BE2C (cell line): ENCODE measurements at regions not wholly inside any gene's neighbourhood (a gene's known extent, or its start where the extent isn't known, plus 50 kb on each side); places are given as distances from the start of the nearest gene placed in this dataset.

ENCODE experiments used
- DNase-seq: peaks from one replicate; pipeline ENCODE4 v3.0.0-alpha.2; 2020
- H3K27me3 ChIP-seq: fragments of 250-450 bp; sonication (Bioruptor Pico); 2 replicates; pipeline ENCODE4 v1.5.1; 2020; ENCODE audit warnings: mild to moderate bottlenecking
- H3K36me3 ChIP-seq: fragments of 250-450 bp; sonication (Bioruptor Pico); 2 replicates; pipeline ENCODE4 v1.5.1; 2020; ENCODE audit warnings: mild to moderate bottlenecking
- H3K4me1 ChIP-seq: fragments of 250-450 bp; sonication (Bioruptor Pico); 2 replicates; pipeline ENCODE4 v1.5.1; 2020
- H3K4me3 ChIP-seq: 2 replicates; pipeline ENCODE4 v1.5.1; 2011; ENCODE audit warnings: low read depth, low read length
- H3K9me3 ChIP-seq: fragments of 250-450 bp; sonication (Bioruptor Pico); 2 replicates; pipeline ENCODE4 v1.5.1; 2020
- CTCF ChIP-seq: IDR thresholded peaks from 2 replicates; pipeline ENCODE4 v1.5.1; 2012; ENCODE audit warnings: mild to moderate bottlenecking, low read depth, low read length

GRCh38 chr1:80520949-80521348 is 1279.8 kb upstream of the ADGRL2 start:
- no peaks in the 10 kb centered on the region for H3K36me3 ChIP-seq
- no peaks in the 10 kb centered on the region for H3K4me1 ChIP-seq
- no peak for DNase-seq
- no peak for TF ChIP-seq CTCF
- no peak overlapping the region for H3K4me3 ChIP-seq
- no peaks in the 10 kb centered on the region for H3K27me3 ChIP-seq
- H3K9me3 ChIP-seq, result no peaks in the 10 kb centered on the region

DNA sequence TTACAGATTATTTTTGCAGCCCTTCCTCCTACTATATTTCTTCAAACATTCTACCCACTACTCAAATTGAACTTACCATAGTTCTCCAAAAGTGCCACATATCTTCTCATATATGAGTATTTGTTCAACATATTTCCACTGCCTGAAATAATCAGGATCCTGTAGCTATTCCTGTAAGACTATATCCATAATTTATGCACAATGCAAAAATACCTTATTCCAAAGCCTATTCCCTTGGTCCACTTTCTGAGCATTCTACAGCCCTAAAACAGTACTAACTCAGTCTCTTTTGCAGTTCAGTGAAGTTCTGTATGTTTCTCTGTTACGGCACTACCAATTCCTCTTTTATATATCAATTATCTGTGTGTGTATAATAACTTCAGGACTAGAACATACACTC is 1283.7 kb upstream of the ADGRL2 start:
- Histone ChIP-seq H3K4me1 (no peaks in the 10 kb centered on the region), H3K9me3 (no peaks in the 10 kb centered on the region), H3K4me3 (no peak overlapping the region), H3K27me3 (no peaks in the 10 kb centered on the region), H3K36me3 (no peaks in the 10 kb centered on the region)
- DNase-seq, result no peak
- no peak for TF ChIP-seq CTCF

GRCh38 chr1:80509965-80510522 is 1290.7 kb upstream of the ADGRL2 start:
- TF ChIP-seq CTCF, result no peak
- no peaks in the 10 kb centered on the region for H3K4me1 ChIP-seq
- no peaks in the 10 kb centered on the region for H3K36me3 ChIP-seq
- no peaks in the 10 kb centered on the region for H3K9me3 ChIP-seq
- no peak for DNase-seq
- no peak overlapping the region for H3K4me3 ChIP-seq
- H3K27me3 ChIP-seq, result no peaks in the 10 kb centered on the region

GRCh38 chr1:80506216-80506615 is 1294.5 kb upstream of the ADGRL2 start:
- no peaks in the 10 kb centered on the region for H3K4me1 ChIP-seq
- H3K27me3 ChIP-seq, result no peaks in the 10 kb centered on the region
- TF ChIP-seq CTCF, result no peak
- no peak overlapping the region for H3K4me3 ChIP-seq
- H3K9me3 ChIP-seq, result no peaks in the 10 kb centered on the region
- DNase-seq, result no peak
- H3K36me3 ChIP-seq, result no peaks in the 10 kb centered on the region

GRCh38 chr1:80498673-80499072 is 1302.1 kb upstream of the ADGRL2 start:
- no peaks in the 10 kb centered on the region for H3K36me3 ChIP-seq
- DNase-seq, result no peak
- H3K9me3 ChIP-seq, result no peaks in the 10 kb centered on the region
- TF ChIP-seq CTCF, result no peak
- H3K4me3 ChIP-seq, result no peak overlapping the region
- H3K27me3 ChIP-seq, result no peaks in the 10 kb centered on the region
- no peaks in the 10 kb centered on the region for H3K4me1 ChIP-seq

GRCh38 chr1:80495806-80496205 is 1304.9 kb upstream of the ADGRL2 start:
- Histone ChIP-seq H3K36me3 (no peaks in the 10 kb centered on the region), H3K4me1 (no peaks in the 10 kb centered on the region), H3K9me3 (no peaks in the 10 kb centered on the region), H3K27me3 (no peaks in the 10 kb centered on the region), H3K4me3 (no peak overlapping the region)
- no peak for DNase-seq
- TF ChIP-seq CTCF, result no peak
